HL-60 (cell line): ENCODE measurements at regions not wholly inside any gene's neighbourhood (a gene's known extent, or its start where the extent isn't known, plus 50 kb on each side); places are given as distances from the start of the nearest gene placed in this dataset.

ENCODE experiments used
- REST ChIP-seq: IDR thresholded peaks from 2 replicates; pipeline ENCODE4 v1.6.1; 2012; ENCODE audit warnings: low read depth; ENCODE audit not compliant: insufficient replicate concordance
- TF ChIP-seq, protein P1 (sequence below): IDR thresholded peaks from one replicate; pipeline ENCODE4 v1.5.1; 2011; ENCODE audit warnings: low read length, control low read depth, inconsistent platforms; ENCODE audit not compliant: insufficient read depth

GRCh38 chr4:129231945-129232588 is 136.1 kb downstream of the C4orf33 start:
- TF ChIP-seq, protein P1, sequence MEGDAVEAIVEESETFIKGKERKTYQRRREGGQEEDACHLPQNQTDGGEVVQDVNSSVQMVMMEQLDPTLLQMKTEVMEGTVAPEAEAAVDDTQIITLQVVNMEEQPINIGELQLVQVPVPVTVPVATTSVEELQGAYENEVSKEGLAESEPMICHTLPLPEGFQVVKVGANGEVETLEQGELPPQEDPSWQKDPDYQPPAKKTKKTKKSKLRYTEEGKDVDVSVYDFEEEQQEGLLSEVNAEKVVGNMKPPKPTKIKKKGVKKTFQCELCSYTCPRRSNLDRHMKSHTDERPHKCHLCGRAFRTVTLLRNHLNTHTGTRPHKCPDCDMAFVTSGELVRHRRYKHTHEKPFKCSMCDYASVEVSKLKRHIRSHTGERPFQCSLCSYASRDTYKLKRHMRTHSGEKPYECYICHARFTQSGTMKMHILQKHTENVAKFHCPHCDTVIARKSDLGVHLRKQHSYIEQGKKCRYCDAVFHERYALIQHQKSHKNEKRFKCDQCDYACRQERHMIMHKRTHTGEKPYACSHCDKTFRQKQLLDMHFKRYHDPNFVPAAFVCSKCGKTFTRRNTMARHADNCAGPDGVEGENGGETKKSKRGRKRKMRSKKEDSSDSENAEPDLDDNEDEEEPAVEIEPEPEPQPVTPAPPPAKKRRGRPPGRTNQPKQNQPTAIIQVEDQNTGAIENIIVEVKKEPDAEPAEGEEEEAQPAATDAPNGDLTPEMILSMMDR: no peak
- no peak for TF ChIP-seq REST
